ENCODE measurements at regions not wholly inside any gene's neighbourhood (a gene's known extent, or its start where the extent isn't known, plus 50 kb on each side); places are given as distances from the start of the nearest gene placed in this dataset.

- Histone ChIP-seq H3K4me1 (peaks cover 4% of the 10 kb centered on the region; the same call in 1 of the 2 replicates), H3K27me3 (replicated peaks; ENCODE audit: control insufficient read depth, insufficient read depth, low read length) (no peaks in the 10 kb centered on the region; the same call in none of the 2 replicates), H3K36me3 (ENCODE audit: control insufficient read depth, insufficient read depth, low read length) (no peaks in the 10 kb centered on the region), H3K4me3 (ENCODE audit: low read depth, low read length) (peak overlapping the region; percentile 74), H3K9me3 (no peaks in the 10 kb centered on the region)
- Mint-ChIP-seq H3K4me3 (ENCODE audit: unreplicated experiment) (no peak overlapping the region), H3K27me3 (ENCODE audit: insufficient read depth, unreplicated experiment) (no peaks in the 10 kb centered on the region), H3K9me3 (ENCODE audit: unreplicated experiment) (no peaks in the 10 kb centered on the region), H3K4me1 (ENCODE audit: low read depth, unreplicated experiment) (peaks cover 5% of the 10 kb centered on the region), H3K36me3 (ENCODE audit: insufficient read depth, unreplicated experiment) (no peaks in the 10 kb centered on the region), H3K27ac (ENCODE audit: unreplicated experiment) (no peak overlapping the region)
- no peak for TF ChIP-seq CTCF (IDR thresholded peaks at IDR 0.05; ENCODE audit: insufficient read depth in 1 of 2, low read depth in 1 of 2, low read length in 1 of 2, severe bottlenecking in 1 of 2, unreplicated experiment in 1 of 2)
- POLR2A ChIA-PET = no interaction called here
- peak; percentile 66 to 70 for DNase-seq
- no TSS peak for BruUV-seq (replicated peaks)
- intact Hi-C loops (cut with micrococcal nuclease; ENCODE audit: unreplicated experiment) = loop anchor here (2.0 to 5.0 kb wide), 6 partner anchors 151 to 566 kb away; partner anchors contain the start of gene SOX6
- CTCF ChIA-PET = interaction anchor here (0.6 to 1.4 kb wide), 4 partner anchors 211 to 761 kb away, joined by 3 to 6 read pairs (median 4); partner anchors contain the start of gene SOX6
These were observed 130.5 kb upstream of the C11orf58 start for GRCh38 chr11:16607675-16608644.

- ChIA-PET POLR2A (interaction anchor here (0.6 kb wide), 1 partner anchor 419 kb away, joined by 6 read pairs; no protein-coding TSS in a partner anchor), CTCF (interaction anchor here (0.6 to 1.4 kb wide), 3 partner anchors 251 to 760 kb away, joined by 4 to 6 read pairs (median 5); partner anchors contain the start of gene SOX6)
- intact Hi-C loops (cut with micrococcal nuclease; ENCODE audit: unreplicated experiment) = loop anchor here (1.0 to 5.0 kb wide), 7 partner anchors 150 to 565 kb away; partner anchors contain the start of gene SOX6
- H3K4me1 Mint-ChIP-seq (ENCODE audit: low read depth, unreplicated experiment) = no peaks in the 10 kb centered on the region
- TF ChIP-seq CTCF (IDR thresholded peaks at IDR 0.05; ENCODE audit: insufficient read depth in 1 of 2, low read depth in 1 of 2, low read length in 1 of 2, severe bottlenecking in 1 of 2, unreplicated experiment in 1 of 2) = no peak
- no peak overlapping the region for H3K27ac Mint-ChIP-seq (ENCODE audit: unreplicated experiment)
- Histone ChIP-seq H3K27me3 (replicated peaks; ENCODE audit: control insufficient read depth, insufficient read depth, low read length) (no peaks in the 10 kb centered on the region; the same call in none of the 2 replicates), H3K9me3 (no peaks in the 10 kb centered on the region), H3K36me3 (ENCODE audit: control insufficient read depth, insufficient read depth, low read length) (no peaks in the 10 kb centered on the region), H3K4me3 (ENCODE audit: low read depth, low read length) (peak overlapping the region; percentile 74), H3K4me1 (peaks cover 4% of the 10 kb centered on the region; the same call in 1 of the 2 replicates)
- peak; percentile 40 to 55 for DNase-seq
- no peaks in the 10 kb centered on the region for H3K9me3 Mint-ChIP-seq (ENCODE audit: unreplicated experiment)
- no peak overlapping the region for H3K4me3 Mint-ChIP-seq (ENCODE audit: unreplicated experiment)
- H3K36me3 Mint-ChIP-seq (ENCODE audit: insufficient read depth, unreplicated experiment) = no peaks in the 10 kb centered on the region
- BruUV-seq (replicated peaks) = no TSS peak
- no peaks in the 10 kb centered on the region for H3K27me3 Mint-ChIP-seq (ENCODE audit: insufficient read depth, unreplicated experiment)
These were observed 131.4 kb upstream of the C11orf58 start for GRCh38 chr11:16606784-16607674.
